Esophagus muscularis mucosa (tissue), 4 donors: ENCODE measurements at regions not wholly inside any gene's neighbourhood (a gene's known extent, or its start where the extent isn't known, plus 50 kb on each side); places are given as distances from the start of the nearest gene placed in this dataset.

ENCODE experiments used
- EP300 ChIP-seq: sonication (generic); formaldehyde crosslinking; IDR thresholded peaks from one replicate; pipeline ENCODE4 v1.6.1; 2017; ENCODE audit warnings: antibody characterized with exemption
- POLR2A ChIP-seq: fragments of 450-650 bp; IDR thresholded peaks from one replicate; pipeline ENCODE4 v1.6.1; 2017; ENCODE audit warnings: antibody characterized with exemption, moderate library complexity, mild to moderate bottlenecking, low read depth
- POLR2AphosphoS5 ChIP-seq, 2 donors: sonication (generic); formaldehyde crosslinking; IDR thresholded peaks; one replicate each; pipeline ENCODE4 v1.6.1; 2017; ENCODE audit warnings: antibody characterized with exemption in 2 of 2
- TF ChIP-seq, protein P1 (sequence below), 3 experiments: fragments of 200-600 bp in 2 of 3; fragments of 450-650 bp in 1 of 3; sonication (generic) in 2 of 3; IDR thresholded peaks; one replicate each; pipeline ENCODE4 v1.5.1; 2017 to 2019; ENCODE audit warnings: antibody characterized with exemption in 3 of 3, mild to moderate bottlenecking in 2 of 3, moderate library complexity in 1 of 3

- TF ChIP-seq, protein P1, sequence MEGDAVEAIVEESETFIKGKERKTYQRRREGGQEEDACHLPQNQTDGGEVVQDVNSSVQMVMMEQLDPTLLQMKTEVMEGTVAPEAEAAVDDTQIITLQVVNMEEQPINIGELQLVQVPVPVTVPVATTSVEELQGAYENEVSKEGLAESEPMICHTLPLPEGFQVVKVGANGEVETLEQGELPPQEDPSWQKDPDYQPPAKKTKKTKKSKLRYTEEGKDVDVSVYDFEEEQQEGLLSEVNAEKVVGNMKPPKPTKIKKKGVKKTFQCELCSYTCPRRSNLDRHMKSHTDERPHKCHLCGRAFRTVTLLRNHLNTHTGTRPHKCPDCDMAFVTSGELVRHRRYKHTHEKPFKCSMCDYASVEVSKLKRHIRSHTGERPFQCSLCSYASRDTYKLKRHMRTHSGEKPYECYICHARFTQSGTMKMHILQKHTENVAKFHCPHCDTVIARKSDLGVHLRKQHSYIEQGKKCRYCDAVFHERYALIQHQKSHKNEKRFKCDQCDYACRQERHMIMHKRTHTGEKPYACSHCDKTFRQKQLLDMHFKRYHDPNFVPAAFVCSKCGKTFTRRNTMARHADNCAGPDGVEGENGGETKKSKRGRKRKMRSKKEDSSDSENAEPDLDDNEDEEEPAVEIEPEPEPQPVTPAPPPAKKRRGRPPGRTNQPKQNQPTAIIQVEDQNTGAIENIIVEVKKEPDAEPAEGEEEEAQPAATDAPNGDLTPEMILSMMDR (IDR thresholded peaks at IDR 0.05), result no peak
- TF ChIP-seq EP300 (no peak), POLR2AphosphoS5 (IDR thresholded peaks at IDR 0.05) (no peak), POLR2A (no peak)
These were observed 480.3 kb upstream of the NR3C2 start for GRCh38 chr4:148922497-148922896.
